Renal cortex interstitium (tissue), 11 donors: ENCODE measurements at regions not wholly inside any gene's neighbourhood (a gene's known extent, or its start where the extent isn't known, plus 50 kb on each side); places are given as distances from the start of the nearest gene placed in this dataset.

Experiments
- DNase-seq, 11 donors: peaks; one replicate each; pipeline ENCODE4 v3.0.0-alpha.2; 2013; ENCODE audit warnings: low read depth in 9 of 11, low spot score in 4 of 11; ENCODE audit errors: extremely low read depth in 1 of 11

GRCh38 chr11:134893810-134894685, 482.0 kb upstream of the B3GAT1 start:
- DNase-seq = no peak

- DNase-seq = no peak
Observed at GRCh38 chr11:134890446-134890845, 478.4 kb upstream of the B3GAT1 start.

GRCh38 chr11:134889832-134890231, 477.8 kb upstream of the B3GAT1 start:
- no peak for DNase-seq

GRCh38 chr11:134888821-134889220, 476.8 kb upstream of the B3GAT1 start:
- DNase-seq = no peak

GRCh38 chr11:134887896-134888295, 475.9 kb upstream of the B3GAT1 start:
- no peak for DNase-seq

- no peak for DNase-seq
Observed at GRCh38 chr11:134883484-134883883, 471.4 kb upstream of the B3GAT1 start.

GRCh38 chr11:134882671-134883297, 470.7 kb upstream of the B3GAT1 start:
- DNase-seq = no peak

GRCh38 chr11:134882141-134882540, 470.1 kb upstream of the B3GAT1 start:
- no peak for DNase-seq

GRCh38 chr11:134880788-134881187, 468.7 kb upstream of the B3GAT1 start:
- no peak for DNase-seq

- DNase-seq = no peak
Observed at GRCh38 chr11:134879931-134880330, 467.9 kb upstream of the B3GAT1 start.

- no peak for DNase-seq
Observed at GRCh38 chr11:134879341-134879740, 467.3 kb upstream of the B3GAT1 start.

GRCh38 chr11:134878785-134879184, 466.7 kb upstream of the B3GAT1 start:
- DNase-seq = no peak

- no peak for DNase-seq
Observed at GRCh38 chr11:134876226-134876625, 464.2 kb upstream of the B3GAT1 start.

GRCh38 chr11:134866981-134867675, 455.1 kb upstream of the B3GAT1 start:
- DNase-seq = no peak

- no peak for DNase-seq
Observed at GRCh38 chr11:134866215-134866614, 454.2 kb upstream of the B3GAT1 start.

GRCh38 chr11:134864968-134865305, 452.9 kb upstream of the B3GAT1 start:
- no peak for DNase-seq

GRCh38 chr11:134864233-134864967, 452.4 kb upstream of the B3GAT1 start:
- DNase-seq = no peak

GRCh38 chr11:134863294-134863693, 451.3 kb upstream of the B3GAT1 start:
- DNase-seq = no peak

GRCh38 chr11:134862587-134863195, 450.6 kb upstream of the B3GAT1 start:
- no peak for DNase-seq
